ENCODE measurements at regions not wholly inside any gene's neighbourhood (a gene's known extent, or its start where the extent isn't known, plus 50 kb on each side); places are given as distances from the start of the nearest gene placed in this dataset.

GRCh38 chr4:3715855-3716630, 50.1 kb upstream of the ADRA2C start:
- Histone ChIP-seq H3K9me3 (ENCODE audit: severe bottlenecking) (peaks cover 2% of the 10 kb centered on the region), H3K4me3 (ENCODE audit: severe bottlenecking) (no peak overlapping the region), H3K27ac (ENCODE audit: poor library complexity, severe bottlenecking) (no peak overlapping the region), H3K27me3 (ENCODE audit: insufficient read depth, poor library complexity, severe bottlenecking) (peaks cover 21% of the 10 kb centered on the region), H3K4me1 (ENCODE audit: insufficient read depth, poor library complexity, severe bottlenecking) (no peaks in the 10 kb centered on the region), H3K36me3 (ENCODE audit: low read depth) (no peaks in the 10 kb centered on the region)
- no peak for DNase-seq (ENCODE audit: low spot score)
- ATAC-seq (ENCODE audit: low read depth) = no peak
- no peak for TF ChIP-seq CTCF (IDR thresholded peaks at IDR 0.05; ENCODE audit: poor library complexity, severe bottlenecking)

GRCh38 chr4:3715061-3715854, 50.9 kb upstream of the ADRA2C start:
- Histone ChIP-seq H3K4me1 (ENCODE audit: insufficient read depth, poor library complexity, severe bottlenecking) (no peaks in the 10 kb centered on the region), H3K36me3 (ENCODE audit: low read depth) (no peaks in the 10 kb centered on the region), H3K4me3 (ENCODE audit: severe bottlenecking) (no peak overlapping the region), H3K27ac (ENCODE audit: poor library complexity, severe bottlenecking) (no peak overlapping the region), H3K27me3 (ENCODE audit: insufficient read depth, poor library complexity, severe bottlenecking) (peaks cover 15% of the 10 kb centered on the region), H3K9me3 (ENCODE audit: severe bottlenecking) (peaks cover 2% of the 10 kb centered on the region)
- ATAC-seq (ENCODE audit: low read depth) (peak; percentile 28; the same call in 1 of the 3 replicates), DNase-seq (ENCODE audit: low spot score) (no peak)
- TF ChIP-seq CTCF (IDR thresholded peaks at IDR 0.05; ENCODE audit: poor library complexity, severe bottlenecking) = no peak

GRCh38 chr4:3714642-3715001, 51.6 kb upstream of the ADRA2C start:
- TF ChIP-seq CTCF (IDR thresholded peaks at IDR 0.05; ENCODE audit: poor library complexity, severe bottlenecking) = no peak
- no peak overlapping the region for H3K4me3 ChIP-seq (ENCODE audit: severe bottlenecking)
- DNase-seq (ENCODE audit: low spot score) = no peak
- H3K27ac ChIP-seq (ENCODE audit: poor library complexity, severe bottlenecking) = no peak overlapping the region
- H3K36me3 ChIP-seq (ENCODE audit: low read depth) = no peaks in the 10 kb centered on the region
- H3K4me1 ChIP-seq (ENCODE audit: insufficient read depth, poor library complexity, severe bottlenecking) = no peaks in the 10 kb centered on the region
- no peak for ATAC-seq (ENCODE audit: low read depth)
- peaks cover 2% of the 10 kb centered on the region for H3K9me3 ChIP-seq (ENCODE audit: severe bottlenecking)
- peaks cover 15% of the 10 kb centered on the region for H3K27me3 ChIP-seq (ENCODE audit: insufficient read depth, poor library complexity, severe bottlenecking)

GRCh38 chr4:3713817-3714641, 52.2 kb upstream of the ADRA2C start:
- Histone ChIP-seq H3K4me3 (ENCODE audit: severe bottlenecking) (no peak overlapping the region), H3K27me3 (ENCODE audit: insufficient read depth, poor library complexity, severe bottlenecking) (peaks cover 13% of the 10 kb centered on the region), H3K36me3 (ENCODE audit: low read depth) (no peaks in the 10 kb centered on the region), H3K9me3 (ENCODE audit: severe bottlenecking) (peaks cover 2% of the 10 kb centered on the region), H3K4me1 (ENCODE audit: insufficient read depth, poor library complexity, severe bottlenecking) (no peaks in the 10 kb centered on the region), H3K27ac (ENCODE audit: poor library complexity, severe bottlenecking) (no peak overlapping the region)
- DNase-seq (ENCODE audit: low spot score) = no peak
- ATAC-seq (ENCODE audit: low read depth) = no peak
- TF ChIP-seq CTCF (IDR thresholded peaks at IDR 0.05; ENCODE audit: poor library complexity, severe bottlenecking) = no peak
